HG03571 (cell line): ENCODE measurements at regions not wholly inside any gene's neighbourhood (a gene's known extent, or its start where the extent isn't known, plus 50 kb on each side); places are given as distances from the start of the nearest gene placed in this dataset.
"Not testable (repeated sequence)": the region's sequence is repeated elsewhere in the genome, so short reads cannot be mapped to it uniquely, and the experiment has no call there.

Source experiments
- ATAC-seq: cut with Tn5 transposase; IDR thresholded peaks from one replicate; pipeline ENCODE4 v1.9.1; 2021; ENCODE audit not compliant: unreplicated experiment

DNA sequence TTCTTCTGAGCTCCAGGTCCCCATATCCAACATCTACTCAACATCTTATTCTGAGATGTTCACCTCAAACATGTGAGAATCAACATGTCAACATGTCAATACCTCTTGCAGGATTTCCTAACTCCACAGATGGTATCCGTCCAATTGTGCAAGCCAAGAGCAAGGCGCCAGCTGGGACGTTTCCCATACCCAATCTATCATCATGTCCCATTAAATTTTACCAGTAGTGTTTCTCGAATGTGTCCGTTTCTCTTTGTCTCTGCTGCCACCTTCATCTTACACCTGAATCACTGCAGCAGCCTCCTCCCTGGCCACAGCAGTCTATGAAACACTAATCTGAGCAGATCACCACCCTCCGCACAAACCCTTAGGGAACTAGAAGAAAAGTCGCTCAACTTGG, 78.0 kb upstream of the RPS6KA2 start:
- no peak for ATAC-seq

DNA sequence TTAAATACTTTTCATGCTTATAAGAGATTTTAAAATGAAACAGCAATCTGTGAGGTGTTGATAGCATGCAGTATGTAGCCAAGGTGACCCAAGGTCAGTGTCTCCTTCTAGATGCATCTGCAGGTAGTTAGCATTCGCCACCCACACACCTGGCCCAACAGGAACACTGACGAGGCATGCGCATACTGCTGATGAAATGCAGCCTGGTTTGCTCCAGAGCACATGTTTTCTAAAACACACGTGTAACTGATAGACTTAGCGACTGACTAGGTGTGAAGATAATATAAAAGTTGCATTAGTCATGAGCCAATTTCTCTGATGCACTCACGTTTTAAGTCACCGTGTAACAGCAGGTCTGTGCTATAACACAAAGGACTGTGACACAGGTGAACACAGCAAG, 77.1 kb upstream of the RPS6KA2 start:
- no peak for ATAC-seq

DNA sequence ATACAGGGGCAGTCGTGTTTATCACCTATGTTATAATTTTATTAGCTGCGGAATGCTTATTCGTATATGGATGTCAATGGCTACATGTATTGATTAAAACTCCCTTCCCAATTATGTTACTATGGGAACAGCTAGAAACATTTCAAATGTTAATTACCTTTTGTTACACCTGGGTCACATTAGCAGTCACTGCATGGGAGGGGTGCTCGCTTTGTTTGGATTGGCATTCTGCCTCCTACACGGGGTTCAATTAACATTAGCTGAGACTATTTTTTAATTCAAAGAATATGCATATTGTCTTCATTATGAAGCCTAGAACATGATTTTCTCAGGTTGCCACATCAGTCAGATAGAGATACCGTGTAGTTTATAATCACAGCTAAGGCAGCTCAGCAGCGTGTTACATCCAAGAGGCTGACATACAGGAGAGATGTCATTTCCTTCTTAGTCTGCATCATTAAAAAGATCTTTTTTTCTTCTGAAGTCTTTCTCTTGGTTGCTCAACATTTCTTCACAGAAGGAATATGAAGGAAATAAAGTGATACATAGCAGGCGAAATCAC, 76.2 kb upstream of the RPS6KA2 start:
- no peak for ATAC-seq

DNA sequence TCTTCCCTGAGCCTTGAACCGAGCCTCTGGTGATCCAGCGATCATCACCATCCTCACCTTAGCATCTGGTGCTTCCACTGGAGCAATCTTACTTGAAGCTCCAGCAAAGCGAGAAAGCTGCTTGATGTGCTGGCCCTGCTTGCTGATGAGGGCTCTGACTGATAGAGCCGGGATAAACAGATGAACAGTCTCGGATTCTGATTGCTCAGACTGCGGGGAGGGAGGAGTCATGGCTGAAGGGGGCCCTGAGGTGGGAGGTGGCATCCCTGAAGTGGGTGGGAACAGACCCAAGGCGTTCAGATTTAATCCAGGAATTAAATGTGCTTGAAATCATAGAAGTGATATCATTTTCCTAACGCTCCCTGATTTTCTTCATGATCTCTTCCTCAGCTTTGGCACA, 74.4 kb upstream of the RPS6KA2 start:
- not testable (repeated sequence) for ATAC-seq

DNA sequence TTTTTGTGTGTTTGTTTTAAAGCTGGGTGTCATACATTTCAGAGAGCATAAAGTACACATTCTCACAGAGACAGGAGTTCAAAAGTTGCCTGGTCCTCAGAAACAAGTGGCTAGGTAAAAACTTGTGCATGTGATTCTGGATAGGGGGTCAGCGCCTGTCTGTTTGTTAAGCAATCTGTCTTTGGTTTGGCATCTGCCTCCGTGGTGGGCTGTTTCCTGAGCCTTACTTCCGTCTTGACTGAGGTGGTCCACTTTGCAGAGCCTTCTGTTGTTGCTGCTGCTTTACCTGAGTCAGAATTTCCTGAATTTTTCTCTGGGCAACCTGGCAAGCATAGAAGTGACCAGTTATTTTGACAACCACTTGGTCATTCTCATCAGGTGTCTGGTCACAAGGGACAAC, 73.8 kb upstream of the RPS6KA2 start:
- ATAC-seq, result not testable (repeated sequence)

DNA sequence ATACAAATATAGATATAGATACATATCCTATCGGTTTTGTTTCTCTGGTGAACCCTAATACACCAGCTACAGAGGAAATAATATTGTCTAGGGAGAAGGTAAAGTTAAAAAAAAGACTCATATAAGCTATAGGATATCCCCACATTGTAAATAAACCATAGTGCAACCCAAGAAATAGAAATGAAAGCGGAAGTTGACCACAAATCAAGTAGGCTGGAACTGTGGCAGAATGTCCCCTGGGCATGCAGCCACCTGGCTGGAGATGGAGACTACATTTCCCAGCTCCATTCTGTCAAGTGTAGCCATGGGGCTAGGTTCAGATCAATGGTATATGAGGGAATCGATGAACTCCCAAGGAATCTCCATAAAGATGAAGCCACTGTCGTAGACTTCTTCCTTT, 70.1 kb upstream of the RPS6KA2 start:
- no peak for ATAC-seq

DNA sequence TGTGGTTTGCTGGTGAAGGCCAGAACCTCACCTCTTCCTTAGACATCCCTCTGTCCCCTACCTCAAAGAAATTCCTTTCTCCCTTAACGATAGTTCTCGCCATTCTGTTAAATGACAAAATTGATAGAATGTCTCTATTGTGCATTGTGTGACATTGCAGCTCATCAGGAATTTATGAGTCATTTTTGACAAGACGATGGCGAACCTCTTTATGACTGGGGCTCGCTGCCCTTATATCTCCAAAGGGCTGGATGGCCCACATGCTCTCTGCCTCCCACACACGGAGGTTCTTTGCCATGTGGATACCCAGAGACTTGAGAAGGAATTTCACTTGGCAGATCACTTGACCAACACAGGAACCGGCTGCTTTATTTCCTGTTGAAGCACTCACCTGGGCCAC, 66.8 kb upstream of the RPS6KA2 start:
- ATAC-seq, result no peak

DNA sequence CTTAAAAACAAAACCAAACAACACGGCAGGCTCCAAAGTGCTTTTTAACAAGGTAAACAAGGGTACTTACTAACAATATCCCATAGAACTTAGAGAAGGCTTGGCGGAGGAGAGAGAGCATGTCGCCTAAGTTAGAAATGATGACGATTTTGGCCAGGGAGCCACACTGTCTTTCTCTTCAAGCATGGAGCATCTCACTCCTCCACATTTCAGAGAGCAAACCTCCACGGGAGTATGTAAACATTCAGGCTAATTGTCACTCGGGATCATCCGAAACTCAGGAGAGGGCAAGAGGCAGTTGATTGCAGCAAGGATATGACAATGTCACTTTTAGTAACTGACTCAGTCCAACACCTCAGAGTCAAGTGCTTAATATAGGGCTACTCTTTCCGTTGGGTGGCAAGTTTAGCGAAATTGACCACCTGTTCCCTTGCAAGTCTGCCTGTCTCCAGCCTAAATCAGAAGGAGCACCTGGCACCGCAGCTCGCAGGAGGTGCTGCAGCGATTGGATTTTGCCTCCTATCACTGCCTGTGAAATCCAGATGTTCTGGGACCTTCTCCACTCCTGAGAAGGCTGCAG, 65.8 kb upstream of the RPS6KA2 start:
- no peak for ATAC-seq

DNA sequence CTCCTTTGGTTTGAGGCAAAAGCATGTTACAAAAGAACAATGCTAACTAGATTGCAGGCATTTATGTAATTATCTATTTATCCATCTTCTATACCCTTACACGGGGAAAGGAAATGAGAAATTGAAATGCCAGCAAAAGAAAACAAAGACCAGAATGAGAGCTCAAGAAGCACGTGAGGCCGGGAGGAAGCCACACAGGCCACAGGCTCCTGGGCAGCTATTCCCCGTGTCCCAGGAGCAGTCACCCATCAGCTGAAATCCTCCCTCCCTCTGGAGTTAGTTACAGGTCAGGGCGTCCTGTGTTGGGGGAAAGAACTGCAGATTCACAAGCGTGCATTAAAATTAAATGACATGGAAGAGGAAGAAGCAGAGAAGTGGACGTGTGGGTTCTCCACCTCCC, 64.7 kb upstream of the RPS6KA2 start:
- ATAC-seq, result no peak

DNA sequence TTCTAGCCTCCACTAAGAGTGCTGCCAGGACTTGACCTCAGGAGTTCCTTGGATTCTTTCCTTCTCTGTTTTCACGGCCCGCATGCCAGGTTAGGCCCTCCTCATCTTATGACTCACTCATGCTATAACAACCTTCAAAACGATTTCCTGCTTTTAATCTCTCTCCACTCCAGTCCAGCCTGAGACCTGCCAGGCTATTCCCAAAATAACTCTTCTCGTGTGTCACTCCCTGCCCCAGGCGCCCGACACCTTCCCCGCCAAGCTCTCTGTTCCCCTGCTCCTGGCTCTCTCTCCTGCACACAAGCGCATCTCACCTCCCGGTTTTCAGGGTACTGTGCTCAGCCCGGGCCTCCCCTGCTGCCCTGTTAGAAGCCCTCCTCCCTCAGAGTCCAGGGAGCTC, 64.1 kb upstream of the RPS6KA2 start:
- ATAC-seq, result no peak

DNA sequence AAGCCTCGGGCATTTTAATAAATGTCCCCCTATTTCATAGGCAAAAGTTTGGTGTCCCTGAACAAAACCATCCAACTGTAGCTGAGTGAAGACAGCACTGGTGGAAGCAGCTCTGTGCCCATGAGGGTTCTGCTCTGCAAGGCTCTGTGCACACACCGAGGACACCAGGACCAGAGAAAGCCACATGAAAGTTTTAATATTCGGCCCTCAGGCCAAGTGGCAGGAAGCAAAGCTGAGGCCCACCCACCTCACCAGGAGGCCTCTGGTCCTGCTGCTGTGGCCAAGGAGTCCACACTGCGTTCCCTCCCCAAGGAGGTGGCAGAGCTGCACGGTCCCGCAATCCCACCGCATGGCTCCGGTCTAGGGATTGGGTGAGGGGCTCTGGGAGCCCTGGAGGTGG, 62.6 kb upstream of the RPS6KA2 start:
- ATAC-seq, result no peak

DNA sequence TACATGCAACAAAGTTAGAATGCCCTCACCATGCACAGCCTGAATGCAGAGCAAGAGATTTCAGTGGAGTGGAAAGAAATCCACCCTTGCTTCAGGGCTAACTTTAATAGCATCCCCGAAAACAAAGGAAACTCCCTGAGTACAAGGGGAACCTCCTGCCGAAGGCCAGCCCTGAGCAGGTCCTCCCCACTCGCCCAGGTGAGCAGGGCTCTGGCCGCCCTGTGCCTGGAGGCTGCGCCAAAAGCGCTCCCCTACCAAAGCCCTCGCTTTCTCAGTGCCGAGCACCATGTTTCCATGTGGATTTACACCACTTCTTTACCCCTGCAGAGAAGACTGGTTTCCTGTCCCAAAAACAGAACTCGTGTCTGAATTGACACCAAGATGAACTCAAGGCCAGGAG, 61.9 kb upstream of the RPS6KA2 start:
- ATAC-seq, result no peak

DNA sequence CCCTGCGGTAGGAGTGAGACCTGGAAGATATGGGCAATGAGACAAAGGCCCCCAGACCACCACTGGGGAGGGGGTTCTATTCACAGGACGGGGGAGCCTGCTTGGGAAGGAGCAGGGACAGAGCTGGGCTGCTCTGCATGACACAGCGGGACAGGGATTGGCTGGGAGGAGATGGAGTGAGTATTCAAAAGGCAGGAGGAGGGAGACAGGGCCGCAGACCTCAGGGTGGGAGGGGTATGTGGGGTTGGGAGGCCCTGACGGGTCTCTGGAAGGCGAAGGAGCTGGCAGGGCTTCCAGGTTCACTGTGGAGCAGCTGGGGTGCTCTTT, 60.8 kb upstream of the RPS6KA2 start:
- ATAC-seq, result no peak

DNA sequence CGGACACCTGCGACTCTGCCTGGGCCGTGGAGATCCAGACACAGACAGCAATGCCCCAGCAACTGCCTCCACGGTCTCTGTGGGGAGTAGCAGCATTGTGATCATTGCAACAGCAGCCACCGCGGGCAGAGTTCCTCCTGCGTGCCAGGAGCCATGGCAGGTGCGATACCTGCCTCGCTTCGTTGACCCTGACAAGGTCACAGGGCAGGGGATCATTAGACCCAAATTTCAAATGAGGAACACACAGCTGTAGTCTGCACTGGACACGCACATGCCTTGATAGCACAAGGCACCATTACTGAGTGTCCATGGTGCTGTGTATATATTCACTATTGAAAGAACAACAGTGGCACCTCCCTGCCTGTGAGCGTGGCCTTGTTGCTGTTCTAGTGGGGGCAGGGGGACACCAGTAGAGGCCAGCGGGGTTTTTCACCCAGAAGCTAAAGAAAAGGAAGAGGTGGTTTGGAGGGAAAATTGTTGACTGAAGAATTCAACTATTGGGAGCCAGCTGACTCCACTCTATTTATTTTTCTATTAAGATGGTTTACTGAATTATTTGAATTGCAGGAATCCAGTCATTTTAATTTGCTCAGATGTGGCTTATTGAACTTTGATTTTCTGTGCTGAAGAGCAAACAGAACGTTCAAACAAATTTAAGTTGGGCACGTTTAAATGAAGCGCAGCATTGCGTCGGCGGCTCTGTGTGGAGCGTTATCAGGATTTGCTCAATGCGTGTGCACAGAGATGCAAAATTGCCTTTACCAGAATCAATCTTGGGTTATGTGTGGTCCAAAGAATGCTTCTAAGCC, 60.2 kb upstream of the RPS6KA2 start:
- no peak for ATAC-seq

DNA sequence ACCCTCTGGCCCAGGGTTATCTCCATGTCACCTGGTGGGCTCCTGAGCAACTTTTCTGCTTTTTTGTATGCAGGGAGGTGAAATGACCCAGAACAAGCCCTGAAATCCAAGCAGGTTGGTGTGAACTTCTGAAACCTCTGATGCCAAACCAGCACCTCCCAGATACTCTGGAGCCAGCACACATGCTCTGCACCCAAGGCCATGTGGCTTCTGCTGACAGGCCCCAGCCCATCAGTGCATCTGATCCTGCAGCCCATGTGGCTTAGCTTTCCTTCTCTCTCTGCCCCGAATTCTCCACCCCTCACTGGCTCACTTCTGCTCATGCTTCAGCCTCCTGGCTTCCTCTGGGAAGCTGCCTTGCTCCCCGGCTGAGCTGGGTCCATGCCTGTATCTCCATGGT, 59.3 kb upstream of the RPS6KA2 start:
- no peak for ATAC-seq

DNA sequence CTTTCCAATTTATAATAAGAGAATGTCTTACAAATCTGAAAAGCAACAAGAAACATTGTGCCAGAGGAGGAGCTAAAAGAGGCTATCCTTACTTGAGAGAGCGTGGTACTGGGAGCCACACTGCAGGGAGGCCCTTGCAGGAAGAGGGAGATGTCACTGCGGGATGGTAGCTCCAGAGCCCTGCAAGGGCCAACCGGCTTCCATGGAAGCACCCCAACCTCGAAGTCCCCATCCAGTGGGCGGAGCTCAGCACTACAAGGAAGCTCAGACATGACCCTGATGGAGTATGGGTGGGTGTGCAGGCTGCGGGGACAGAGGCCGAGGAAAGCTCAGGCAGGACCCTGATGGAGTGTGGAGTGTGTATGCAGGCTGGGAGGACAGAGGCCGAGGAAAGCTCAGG, 57.8 kb upstream of the RPS6KA2 start:
- no peak for ATAC-seq

DNA sequence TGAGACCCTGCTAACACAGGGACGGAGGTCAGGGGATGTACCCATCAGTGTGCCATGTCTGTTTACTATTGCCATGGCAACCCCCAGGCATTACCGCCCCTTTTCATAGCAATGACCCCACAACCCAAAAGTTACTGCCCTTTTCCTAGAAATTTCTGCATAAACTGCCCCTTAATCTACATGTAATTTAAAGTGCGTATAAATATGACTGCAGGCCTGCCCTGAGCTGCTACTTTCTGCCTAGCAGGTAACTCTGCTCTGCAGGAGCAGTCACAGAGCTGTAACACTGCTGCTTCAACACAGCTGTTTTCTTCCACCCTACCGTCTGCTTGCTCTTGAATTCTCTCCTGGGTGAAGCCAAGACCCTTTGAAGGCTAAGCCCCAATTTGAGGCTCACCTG, 57.1 kb upstream of the RPS6KA2 start:
- ATAC-seq, result no peak

DNA sequence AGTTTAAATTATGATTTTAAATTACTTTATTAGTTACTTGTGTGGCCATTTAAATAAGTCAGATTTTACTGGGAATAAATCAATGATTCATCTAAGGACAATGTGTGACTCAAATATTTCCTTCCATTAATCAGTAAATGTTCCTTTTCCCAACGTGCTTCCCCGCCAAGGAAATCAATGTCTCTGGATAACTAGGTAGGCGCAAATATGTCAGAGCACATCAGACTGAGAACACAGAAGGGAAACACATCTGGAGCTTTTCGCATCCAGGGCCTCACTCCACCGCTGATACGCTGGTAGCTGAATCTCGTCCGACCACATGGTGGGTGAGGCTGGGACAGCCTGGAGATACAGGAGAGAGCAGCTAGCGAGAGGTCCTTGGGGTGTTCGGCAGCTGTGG, 56.4 kb upstream of the RPS6KA2 start:
- no peak for ATAC-seq

DNA sequence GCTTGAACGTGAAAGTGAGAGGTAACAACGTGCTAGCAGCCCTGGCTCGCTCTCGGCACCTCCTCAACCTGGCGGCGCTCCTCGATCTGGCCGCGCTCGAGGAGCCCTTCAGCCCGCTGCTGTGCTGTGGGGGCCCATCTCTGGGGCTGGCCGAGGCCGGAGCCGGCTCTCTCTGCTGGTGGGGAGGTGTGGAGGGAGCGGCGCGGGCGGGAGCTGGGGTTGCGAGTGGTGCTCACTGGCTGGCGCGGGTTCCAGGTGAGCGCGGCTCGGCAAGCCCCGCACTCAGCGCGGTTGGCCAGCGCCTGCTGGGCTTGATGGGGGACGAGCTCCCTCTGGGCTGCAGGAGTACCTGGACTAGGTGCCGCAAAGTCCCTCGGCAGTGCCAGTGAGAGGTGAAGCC, 52.5 kb upstream of the RPS6KA2 start:
- ATAC-seq, result no peak

DNA sequence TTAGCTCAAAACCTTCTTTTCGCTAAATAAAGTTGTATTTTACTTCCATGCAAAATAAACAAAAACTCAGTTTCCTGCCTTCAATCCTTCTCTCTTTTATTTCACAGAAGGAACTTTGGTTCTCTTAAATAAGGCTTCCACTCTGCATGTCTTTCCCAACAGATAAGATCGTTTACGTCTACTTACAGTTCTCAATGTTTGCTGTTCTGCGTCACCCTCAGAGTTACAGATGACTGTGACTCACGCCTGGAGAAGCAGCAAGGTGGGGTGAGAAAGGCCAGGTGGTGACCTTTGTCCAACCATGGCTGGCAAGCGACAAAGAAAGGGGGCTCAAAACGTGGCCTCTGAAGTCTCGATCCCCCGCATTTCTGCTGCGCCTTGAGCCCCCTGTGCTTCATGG, 51.4 kb upstream of the RPS6KA2 start:
- no peak for ATAC-seq

DNA sequence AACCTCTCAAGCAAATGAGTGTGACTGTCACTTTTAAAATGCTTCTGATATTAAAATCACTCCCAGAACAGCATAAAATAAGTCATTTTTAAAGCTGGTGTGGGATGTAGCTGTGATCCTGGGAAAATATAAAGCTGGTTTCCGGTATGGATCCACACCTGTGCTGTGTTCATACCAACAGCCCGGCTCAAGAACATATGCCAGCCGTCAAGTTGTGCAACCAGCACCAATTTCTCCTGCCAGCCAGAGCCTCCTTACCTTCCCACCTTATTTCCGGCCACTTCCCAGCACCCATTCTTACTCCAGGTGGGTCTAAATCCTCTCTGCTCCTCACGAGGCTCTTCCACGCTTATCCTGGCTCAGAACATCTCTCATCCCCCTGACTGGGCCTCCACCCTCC, 50.9 kb upstream of the RPS6KA2 start:
- no peak for ATAC-seq
